ENCODE measurements at regions not wholly inside any gene's neighbourhood (a gene's known extent, or its start where the extent isn't known, plus 50 kb on each side); places are given as distances from the start of the nearest gene placed in this dataset.

- no peak for DNase-seq (ENCODE audit: low spot score)
Measured at GRCh38 chr9:94159069-94159939, 75.0 kb downstream of the PTPDC1 start.

GRCh38 chr9:94160594-94161501 lies 76.6 kb downstream of the PTPDC1 start:
- DNase-seq (ENCODE audit: low spot score): no peak

- no peak for DNase-seq (ENCODE audit: low spot score)
Measured at GRCh38 chr9:94161673-94162072, 77.4 kb downstream of the PTPDC1 start.

- no peak for DNase-seq (ENCODE audit: low spot score)
Measured at GRCh38 chr9:94164806-94165549, 80.7 kb downstream of the PTPDC1 start.

GRCh38 chr9:94165592-94166235 lies 81.5 kb downstream of the PTPDC1 start:
- peak; percentile 99 for DNase-seq (ENCODE audit: low spot score)

- DNase-seq (ENCODE audit: low spot score): peak; percentile 92
Measured at GRCh38 chr9:94166236-94166975, 82.1 kb downstream of the PTPDC1 start.

- DNase-seq (ENCODE audit: low spot score): no peak
Measured at GRCh38 chr9:94166976-94167346, 82.7 kb downstream of the PTPDC1 start.

GRCh38 chr9:94167376-94167890 lies 83.2 kb downstream of the PTPDC1 start:
- no peak for DNase-seq (ENCODE audit: low spot score)

- no peak for DNase-seq (ENCODE audit: low spot score)
Measured at GRCh38 chr9:94168203-94169000, 84.1 kb downstream of the PTPDC1 start.

- DNase-seq (ENCODE audit: low spot score): no peak
Measured at GRCh38 chr9:94169968-94170367, 85.7 kb downstream of the PTPDC1 start.

- no peak for DNase-seq (ENCODE audit: low spot score)
Measured at GRCh38 chr9:94173632-94174031, 85.5 kb upstream of the ZNF169 start.

- DNase-seq (ENCODE audit: low spot score): no peak
Measured at GRCh38 chr9:94174164-94174563, 84.9 kb upstream of the ZNF169 start.

GRCh38 chr9:94175669-94176068 lies 83.4 kb upstream of the ZNF169 start:
- DNase-seq (ENCODE audit: low spot score): no peak

GRCh38 chr9:94176608-94177007 lies 82.5 kb upstream of the ZNF169 start:
- no peak for DNase-seq (ENCODE audit: low spot score)

- no peak for DNase-seq (ENCODE audit: low spot score)
Measured at GRCh38 chr9:94178927-94179326, 80.2 kb upstream of the ZNF169 start.

GRCh38 chr9:94181408-94182181 lies 77.5 kb upstream of the ZNF169 start:
- DNase-seq (ENCODE audit: low spot score): no peak

- no peak for DNase-seq (ENCODE audit: low spot score)
Measured at GRCh38 chr9:94182532-94182931, 76.6 kb upstream of the ZNF169 start.

GRCh38 chr9:94183240-94183999 lies 75.7 kb upstream of the ZNF169 start:
- no peak for DNase-seq (ENCODE audit: low spot score)

All from iPS-NIHi11 (cell line).